ENCODE measurements at regions not wholly inside any gene's neighbourhood (a gene's known extent, or its start where the extent isn't known, plus 50 kb on each side); places are given as distances from the start of the nearest gene placed in this dataset.

DNA sequence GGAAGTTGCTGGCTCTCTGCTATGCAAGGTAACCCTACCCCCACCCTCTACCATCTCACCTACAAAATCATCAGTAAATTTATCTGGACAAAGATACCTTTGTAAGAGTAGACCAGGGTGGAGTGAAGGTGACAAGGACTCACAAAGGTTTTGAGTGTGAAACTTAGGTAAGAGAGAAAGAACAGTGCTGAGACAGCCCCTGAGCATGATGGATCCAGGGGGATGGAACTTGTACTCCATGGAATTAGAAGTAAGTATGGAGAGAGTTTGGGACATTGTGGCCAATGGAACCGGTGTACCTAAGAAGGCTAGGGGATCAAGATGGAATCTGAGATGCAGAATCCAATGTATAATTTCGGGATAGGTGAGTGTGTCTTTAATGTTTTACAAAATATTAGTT lies 153.0 kb upstream of the NSMCE3 start:
- Histone ChIP-seq H2AFZ (no peak overlapping the region), H3K9me3 (ENCODE audit: low read depth) (no peaks in the 10 kb centered on the region), H3K4me2 (no peak overlapping the region), H3K4me1 (ENCODE audit: insufficient read depth) (no peaks in the 10 kb centered on the region), H3K79me2 (no peaks in the 10 kb centered on the region), H3K36me3 (replicated peaks; ENCODE audit: insufficient read depth, low read depth) (no peaks in the 10 kb centered on the region), H4K20me1 (ENCODE audit: insufficient read depth, poor library complexity, severe bottlenecking) (no peaks in the 10 kb centered on the region), H3K27me3 (no peaks in the 10 kb centered on the region), H3K27ac (no peak overlapping the region), H3K4me3 (no peak overlapping the region), H3K9me2 (replicated peaks; ENCODE audit: insufficient read depth) (no peaks in the 10 kb centered on the region)
- DNase-seq (ENCODE audit: low spot score), result no peak
- TF ChIP-seq, protein P1, sequence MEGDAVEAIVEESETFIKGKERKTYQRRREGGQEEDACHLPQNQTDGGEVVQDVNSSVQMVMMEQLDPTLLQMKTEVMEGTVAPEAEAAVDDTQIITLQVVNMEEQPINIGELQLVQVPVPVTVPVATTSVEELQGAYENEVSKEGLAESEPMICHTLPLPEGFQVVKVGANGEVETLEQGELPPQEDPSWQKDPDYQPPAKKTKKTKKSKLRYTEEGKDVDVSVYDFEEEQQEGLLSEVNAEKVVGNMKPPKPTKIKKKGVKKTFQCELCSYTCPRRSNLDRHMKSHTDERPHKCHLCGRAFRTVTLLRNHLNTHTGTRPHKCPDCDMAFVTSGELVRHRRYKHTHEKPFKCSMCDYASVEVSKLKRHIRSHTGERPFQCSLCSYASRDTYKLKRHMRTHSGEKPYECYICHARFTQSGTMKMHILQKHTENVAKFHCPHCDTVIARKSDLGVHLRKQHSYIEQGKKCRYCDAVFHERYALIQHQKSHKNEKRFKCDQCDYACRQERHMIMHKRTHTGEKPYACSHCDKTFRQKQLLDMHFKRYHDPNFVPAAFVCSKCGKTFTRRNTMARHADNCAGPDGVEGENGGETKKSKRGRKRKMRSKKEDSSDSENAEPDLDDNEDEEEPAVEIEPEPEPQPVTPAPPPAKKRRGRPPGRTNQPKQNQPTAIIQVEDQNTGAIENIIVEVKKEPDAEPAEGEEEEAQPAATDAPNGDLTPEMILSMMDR (IDR thresholded peaks at IDR 0.05; ENCODE audit: poor library complexity), result no peak
- no peak for TF ChIP-seq EZH2phosphoT487 (IDR thresholded peaks at IDR 0.05; ENCODE audit: low read depth, severe bottlenecking, unreplicated experiment)
- no peak for TF ChIP-seq EZH2 (IDR thresholded peaks at IDR 0.05; ENCODE audit: borderline replicate concordance)
- WGBS (ENCODE audit: low lambda C conversion rate, missing lambda C conversion rate), result 91% methylated on average over 2 of the region's 2 CpGs

DNA sequence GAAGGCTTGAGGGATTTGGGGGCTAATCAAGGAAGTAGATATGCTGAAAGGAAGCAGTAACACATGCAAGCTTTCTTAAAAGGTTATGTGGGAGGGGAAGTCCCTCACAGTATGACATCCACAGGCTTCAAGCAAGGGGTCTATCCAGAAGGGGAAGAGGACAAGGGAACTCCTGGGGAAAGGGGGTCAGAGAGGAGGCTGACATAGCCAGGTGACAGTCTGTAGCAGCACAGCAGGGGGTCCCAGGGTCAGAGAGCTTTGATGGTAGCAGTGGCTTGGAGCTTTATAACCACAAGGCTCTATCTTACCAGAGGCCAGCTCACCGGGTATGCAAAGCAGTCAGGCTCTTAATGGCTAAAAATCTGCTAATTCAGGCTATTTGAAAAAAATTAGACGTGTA lies 150.6 kb upstream of the NSMCE3 start:
- Histone ChIP-seq H2AFZ (no peak overlapping the region), H3K4me1 (ENCODE audit: insufficient read depth) (no peaks in the 10 kb centered on the region), H3K4me3 (no peak overlapping the region), H3K9me2 (replicated peaks; ENCODE audit: insufficient read depth) (no peaks in the 10 kb centered on the region), H3K9me3 (ENCODE audit: low read depth) (no peaks in the 10 kb centered on the region), H4K20me1 (ENCODE audit: insufficient read depth, poor library complexity, severe bottlenecking) (no peaks in the 10 kb centered on the region), H3K36me3 (replicated peaks; ENCODE audit: insufficient read depth, low read depth) (no peaks in the 10 kb centered on the region), H3K27me3 (no peaks in the 10 kb centered on the region), H3K27ac (no peak overlapping the region), H3K79me2 (no peaks in the 10 kb centered on the region), H3K4me2 (no peak overlapping the region)
- TF ChIP-seq EZH2phosphoT487 (IDR thresholded peaks at IDR 0.05; ENCODE audit: low read depth, severe bottlenecking, unreplicated experiment) (no peak), EZH2 (IDR thresholded peaks at IDR 0.05; ENCODE audit: borderline replicate concordance) (no peak)
- TF ChIP-seq, protein P1 (IDR thresholded peaks at IDR 0.05; ENCODE audit: poor library complexity), result no peak
- 69% methylated on average over 2 of the region's 2 CpGs for WGBS (ENCODE audit: low lambda C conversion rate, missing lambda C conversion rate)
- DNase-seq (ENCODE audit: low spot score), result no peak

GRCh38 chr15:29418931-29419330 lies 149.3 kb upstream of the NSMCE3 start:
- Histone ChIP-seq H3K9me2 (replicated peaks; ENCODE audit: insufficient read depth) (no peaks in the 10 kb centered on the region), H2AFZ (no peak overlapping the region), H3K27me3 (no peaks in the 10 kb centered on the region), H3K27ac (no peak overlapping the region), H3K4me3 (no peak overlapping the region), H3K4me1 (ENCODE audit: insufficient read depth) (no peaks in the 10 kb centered on the region), H3K36me3 (replicated peaks; ENCODE audit: insufficient read depth, low read depth) (no peaks in the 10 kb centered on the region), H3K4me2 (no peak overlapping the region), H3K9me3 (ENCODE audit: low read depth) (no peaks in the 10 kb centered on the region), H3K79me2 (no peaks in the 10 kb centered on the region), H4K20me1 (ENCODE audit: insufficient read depth, poor library complexity, severe bottlenecking) (no peaks in the 10 kb centered on the region)
- no peak for DNase-seq (ENCODE audit: low spot score)
- TF ChIP-seq, protein P1 (IDR thresholded peaks at IDR 0.05; ENCODE audit: poor library complexity), result no peak
- TF ChIP-seq EZH2phosphoT487 (IDR thresholded peaks at IDR 0.05; ENCODE audit: low read depth, severe bottlenecking, unreplicated experiment) (no peak), EZH2 (IDR thresholded peaks at IDR 0.05; ENCODE audit: borderline replicate concordance) (no peak)
- 79% methylated on average over 1 of the region's 1 CpG for WGBS (ENCODE audit: low lambda C conversion rate, missing lambda C conversion rate)

GRCh38 chr15:29418178-29418577 lies 148.6 kb upstream of the NSMCE3 start:
- no peaks in the 10 kb centered on the region for H3K4me1 ChIP-seq (ENCODE audit: insufficient read depth)
- no peak overlapping the region for H3K4me2 ChIP-seq
- 81% methylated on average over 4 of the region's 4 CpGs for WGBS (ENCODE audit: low lambda C conversion rate, missing lambda C conversion rate)
- H3K9me2 ChIP-seq (replicated peaks; ENCODE audit: insufficient read depth), result no peaks in the 10 kb centered on the region
- no peaks in the 10 kb centered on the region for H3K9me3 ChIP-seq (ENCODE audit: low read depth)
- no peaks in the 10 kb centered on the region for H3K79me2 ChIP-seq
- no peaks in the 10 kb centered on the region for H3K27me3 ChIP-seq
- H3K4me3 ChIP-seq, result no peak overlapping the region
- H3K36me3 ChIP-seq (replicated peaks; ENCODE audit: insufficient read depth, low read depth), result no peaks in the 10 kb centered on the region
- TF ChIP-seq EZH2phosphoT487 (IDR thresholded peaks at IDR 0.05; ENCODE audit: low read depth, severe bottlenecking, unreplicated experiment) (no peak), EZH2 (IDR thresholded peaks at IDR 0.05; ENCODE audit: borderline replicate concordance) (no peak)
- TF ChIP-seq, protein P1 (IDR thresholded peaks at IDR 0.05; ENCODE audit: poor library complexity), result no peak
- DNase-seq (ENCODE audit: low spot score), result no peak
- no peak overlapping the region for H2AFZ ChIP-seq
- no peaks in the 10 kb centered on the region for H4K20me1 ChIP-seq (ENCODE audit: insufficient read depth, poor library complexity, severe bottlenecking)
- no peak overlapping the region for H3K27ac ChIP-seq
